ENCODE measurements at regions not wholly inside any gene's neighbourhood (a gene's known extent, or its start where the extent isn't known, plus 50 kb on each side); places are given as distances from the start of the nearest gene placed in this dataset.

- no peak overlapping the region for H4K5ac ChIP-seq (ENCODE audit: insufficient read length, low read depth, low read length)
- CTCF ChIA-PET (ENCODE audit: partially characterized antibody), result interaction anchor here (0.7 to 2.8 kb wide), 5 partner anchors 12 to 184 kb away, joined by 3 to 15 read pairs (median 3); no protein-coding TSS in a partner anchor
- WGBS, 2 experiments (ENCODE audit: extremely low coverage in 1 of 2, insufficient coverage in 1 of 2, insufficient read length in 1 of 2, insufficient replicate concordance in 2 of 2, low coverage in 1 of 2, low lambda C conversion rate in 2 of 2, missing lambda C conversion rate in 1 of 2), result 80% methylated on average over 17 of the region's 17 CpGs; no CpG with 5 or more reads in 1 of the 2 experiments
- H3K56ac ChIP-seq (replicated peaks; ENCODE audit: insufficient read length, low read depth, low read length), result no peak overlapping the region
- H4K91ac ChIP-seq (replicated peaks; ENCODE audit: insufficient read length, low read length), result no peak overlapping the region
- no peak overlapping the region for H2BK12ac ChIP-seq (ENCODE audit: low read depth, low read length)
- H2BK120ac ChIP-seq (replicated peaks; ENCODE audit: low read depth, low read length), result no peak overlapping the region
- H3K23me2 ChIP-seq (ENCODE audit: low read depth, low read length), result no peaks in the 10 kb centered on the region
- 0 out of 4 replicates have a peak, but pooled peaks cover 0 to 3% of the 10 kb centered on the region in 2 experiments for H3K9me3 ChIP-seq (ENCODE audit: insufficient read depth in 2 of 2, low read depth in 1 of 2, low read length in 1 of 2)
- H3K4ac ChIP-seq (replicated peaks; ENCODE audit: insufficient read length, low read depth, low read length), result no peak overlapping the region
- no peaks in the 10 kb centered on the region for H3K36me3 ChIP-seq (ENCODE audit: control insufficient read depth in 2 of 4, insufficient read depth in 4 of 4, low read length in 3 of 4)
- no peak overlapping the region; the same call in 1 of the 2 replicates for H2BK5ac ChIP-seq (ENCODE audit: low read depth, low read length)
- no peak for DNase-seq (ENCODE audit: low read depth in 1 of 2, low spot score in 2 of 2)
- no peak overlapping the region for H3K4me2 ChIP-seq (ENCODE audit: insufficient read depth in 1 of 2, low read depth in 2 of 2, low read length in 2 of 2)
- no peak overlapping the region for H4K8ac ChIP-seq (ENCODE audit: extremely low read depth, insufficient read depth, low read length)
- H2AK5ac ChIP-seq (ENCODE audit: low read depth, low read length), result no peak overlapping the region
- no peak overlapping the region for H3K27ac ChIP-seq (ENCODE audit: low read depth, low read length)
- H3K18ac ChIP-seq (ENCODE audit: extremely low read depth, low read length), result no peak overlapping the region
- H3K27me3 ChIP-seq (replicated peaks in 1 of 4; ENCODE audit: control insufficient read depth in 3 of 4, extremely low read depth in 1 of 4, insufficient read depth in 3 of 4, low read length in 3 of 4), result peaks cover 0 to 6% (median 2%) of the 10 kb centered on the region in 4 experiments; a peak in 4 of 7 replicates
- POLR2A ChIA-PET (ENCODE audit: partially characterized antibody), result interaction anchor here (1.3 kb wide), 1 partner anchor 14 kb away, joined by 4 read pairs; no protein-coding TSS in a partner anchor
- no peaks in the 10 kb centered on the region for H4K20me1 ChIP-seq (replicated peaks in 1 of 2; ENCODE audit: control insufficient read depth in 1 of 2, insufficient read depth in 2 of 2, low read length in 2 of 2)
- no peak for FAIRE-seq
- no peak overlapping the region for H3K14ac ChIP-seq (ENCODE audit: insufficient read length)
- no peak overlapping the region for H3K4me3 ChIP-seq (ENCODE audit: extremely low read depth in 1 of 4, insufficient read depth in 2 of 4, low read depth in 3 of 4, low read length in 4 of 4)
- H3K79me1 ChIP-seq (ENCODE audit: low read depth, low read length), result no peaks in the 10 kb centered on the region
- no peaks in the 10 kb centered on the region for H3K79me2 ChIP-seq (ENCODE audit: control insufficient read depth in 1 of 2, insufficient read depth in 2 of 2, low read length in 2 of 2)
- H2BK15ac ChIP-seq (ENCODE audit: low read length), result no peak overlapping the region
- H2AFZ ChIP-seq (ENCODE audit: low read length), result no peak overlapping the region
- no peaks in the 10 kb centered on the region for H3K4me1 ChIP-seq (replicated peaks in 1 of 4; ENCODE audit: control insufficient read depth in 3 of 4, insufficient read depth in 4 of 4, low read length in 3 of 4)
- H3K9ac ChIP-seq (replicated peaks in 1 of 4; ENCODE audit: extremely low read depth in 1 of 4, low read depth in 3 of 4, low read length in 3 of 4), result no peak overlapping the region
- no peak for TF ChIP-seq POLR2A (IDR thresholded peaks at IDR 0.05; ENCODE audit: control extremely low read depth in 1 of 2, low read depth in 2 of 2, low read length in 2 of 2)
- no peak for TF ChIP-seq MAX (IDR thresholded peaks at IDR 0.05)
- TF ChIP-seq FOSL1 (IDR thresholded peaks at IDR 0.05; ENCODE audit: insufficient read depth, low read depth, low read length), result no peak
- no peak for TF ChIP-seq SIRT6 (IDR thresholded peaks at IDR 0.05; ENCODE audit: low read length)
- TF ChIP-seq PHF8 (conservative IDR thresholded peaks at IDR 0.05; ENCODE audit: low read depth, low read length), result no peak
- no peak for TF ChIP-seq GTF2F1 (IDR thresholded peaks at IDR 0.05; ENCODE audit: borderline replicate concordance, low read depth, low read length)
- no peak for TF ChIP-seq SRF (IDR thresholded peaks at IDR 0.05; ENCODE audit: low read depth, low read length)
- TF ChIP-seq ATF3 (IDR thresholded peaks at IDR 0.05; ENCODE audit: insufficient read depth, low read depth, low read length), result no peak
- no peak for TF ChIP-seq BACH1 (IDR thresholded peaks at IDR 0.05; ENCODE audit: low read length)
- no peak for TF ChIP-seq TAF1 (IDR thresholded peaks at IDR 0.05; ENCODE audit: low read depth, low read length)
- H3K23ac ChIP-seq (ENCODE audit: insufficient read length), result no peak overlapping the region
- no peak overlapping the region for H2BK20ac ChIP-seq (ENCODE audit: low read length)
These were observed 189.7 kb upstream of the SDK2 start for GRCh38 chr17:73833775-73834488.
